Activated T-cell treated with anti-CD3 and anti-CD28 coated beads, Interleukin-2, amount 50 U/mL, for 1 hour (primary cell): ENCODE measurements at regions not wholly inside any gene's neighbourhood (a gene's known extent, or its start where the extent isn't known, plus 50 kb on each side); places are given as distances from the start of the nearest gene placed in this dataset.

ENCODE experiments used
- DNase-seq: peaks from one replicate; pipeline ENCODE4 v3.0.0-alpha.2; 2020

- DNase-seq = no peak
Observed at GRCh38 chr10:112080231-112080630, 103.3 kb downstream of the GPAM start.

DNA sequence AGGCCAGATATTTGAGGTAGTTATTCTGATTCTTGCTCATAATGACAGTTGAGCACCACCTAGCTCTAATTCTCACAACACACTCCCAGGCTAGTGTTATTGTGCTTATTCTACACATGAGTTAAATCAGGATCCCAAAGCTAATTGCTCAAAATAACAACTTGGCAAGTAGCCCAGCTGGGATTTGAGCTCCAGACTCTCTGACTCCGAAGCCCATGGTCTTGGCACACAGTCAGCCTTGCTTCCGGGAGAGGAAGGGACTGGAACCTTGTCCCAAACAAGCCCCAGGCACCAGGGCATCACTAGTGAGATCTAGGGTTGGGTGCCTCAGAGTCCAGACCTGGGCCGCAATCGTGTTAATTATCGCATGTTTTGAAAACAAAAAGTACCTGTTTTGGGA is 101.4 kb downstream of the GPAM start:
- no peak for DNase-seq

- no peak for DNase-seq
Observed at GRCh38 chr10:112083472-112083871, 100.1 kb downstream of the GPAM start.

GRCh38 chr10:112087953-112088456 is 95.6 kb downstream of the GPAM start:
- no peak for DNase-seq

DNA sequence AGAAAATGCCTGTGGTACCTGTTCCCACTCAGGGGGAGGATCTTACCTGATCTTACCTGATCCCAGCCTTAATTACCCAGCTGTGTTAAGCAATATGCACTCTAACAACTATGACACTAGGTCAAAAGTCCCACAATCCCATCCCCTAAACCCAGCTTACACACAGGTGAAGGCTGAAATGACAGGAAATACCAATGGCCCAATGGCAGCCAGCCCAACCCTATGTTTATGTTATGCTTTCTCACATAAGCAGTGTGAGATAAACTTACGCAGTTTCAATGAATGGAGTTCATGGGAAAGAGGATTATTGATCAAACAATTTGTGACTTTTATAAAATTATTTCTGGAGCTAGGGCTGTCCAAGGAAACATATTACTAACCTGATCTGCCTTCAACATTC is 91.9 kb downstream of the GPAM start:
- no peak for DNase-seq

DNA sequence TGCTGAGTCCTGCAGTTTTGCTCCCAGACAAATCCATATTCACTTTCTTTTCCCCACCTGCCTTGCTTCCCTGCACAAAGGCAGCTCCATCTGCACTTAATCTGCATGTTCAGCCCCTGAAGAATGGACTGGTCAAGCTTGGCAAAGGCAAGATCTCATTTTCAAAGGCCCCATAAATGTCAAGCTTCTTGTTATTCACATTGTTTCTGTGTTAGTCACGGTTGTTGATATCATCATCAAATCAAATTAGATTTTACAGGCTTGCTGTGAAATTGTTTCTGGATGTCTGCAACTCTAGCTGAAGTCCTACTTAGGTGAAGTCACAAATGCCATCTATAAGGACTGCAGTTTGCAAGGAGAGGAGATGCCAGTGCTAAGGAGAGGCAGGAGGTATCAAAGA is 91.0 kb downstream of the GPAM start:
- DNase-seq = no peak

- no peak for DNase-seq
Observed at GRCh38 chr10:112094984-112095383, 88.6 kb downstream of the GPAM start.

- DNase-seq = no peak
Observed at GRCh38 chr10:112095731-112096130, 87.8 kb downstream of the GPAM start.

GRCh38 chr10:112098682-112099081 is 84.9 kb downstream of the GPAM start:
- no peak for DNase-seq
